SK-N-MC (cell line): ENCODE measurements at regions not wholly inside any gene's neighbourhood (a gene's known extent, or its start where the extent isn't known, plus 50 kb on each side); places are given as distances from the start of the nearest gene placed in this dataset.

Experiments used
- EZH2 ChIP-seq: fragments of 200-600 bp; sonication (generic); IDR thresholded peaks from one replicate; pipeline ENCODE4 v1.6.1; 2017; ENCODE audit warnings: antibody characterized with exemption
- FOXP2 ChIP-seq: optimal IDR thresholded peaks from 2 replicates; pipeline ENCODE3; 2011; ENCODE audit warnings: mild to moderate bottlenecking, moderate library complexity; ENCODE audit not compliant: insufficient read depth; ENCODE audit errors: extremely low read length, control extremely low read depth
- POLR2AphosphoS5 ChIP-seq: IDR thresholded peaks from 2 replicates; pipeline ENCODE4 v1.6.1; 2012; ENCODE audit warnings: mild to moderate bottlenecking, low read depth, low read length, borderline replicate concordance

GRCh38 chr12:111105294-111105693 is 184.9 kb upstream of the MYL2 start:
- TF ChIP-seq EZH2 (no peak), POLR2AphosphoS5 (no peak), FOXP2 (no peak)
